HG03175 (cell line): ENCODE measurements at regions not wholly inside any gene's neighbourhood (a gene's known extent, or its start where the extent isn't known, plus 50 kb on each side); places are given as distances from the start of the nearest gene placed in this dataset.

ENCODE experiments used
- ATAC-seq: cut with Tn5 transposase; IDR thresholded peaks from one replicate; pipeline ENCODE4 v1.9.1; 2021; ENCODE audit warnings: mild to moderate bottlenecking, moderate library complexity; ENCODE audit not compliant: unreplicated experiment

DNA sequence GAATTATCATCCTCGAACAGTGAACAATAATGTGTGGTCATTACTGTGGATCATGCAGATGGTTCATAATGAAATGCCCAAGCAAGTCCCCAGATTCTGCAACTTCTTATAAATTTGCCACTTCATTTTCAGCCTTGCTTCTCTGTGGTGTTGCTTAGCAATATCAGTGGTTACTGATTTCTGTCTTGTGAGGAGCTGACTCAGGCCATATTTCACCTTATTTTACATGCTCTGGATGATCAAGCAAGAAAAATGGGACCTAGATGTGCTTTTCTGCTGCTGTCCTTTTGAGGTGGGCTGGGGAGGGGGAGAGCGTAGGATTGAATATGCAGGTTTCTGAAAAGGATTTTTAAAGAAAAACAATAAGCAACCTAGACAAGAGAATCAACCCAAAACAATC is 188.3 kb downstream of the SLC24A2 start:
- no peak for ATAC-seq

DNA sequence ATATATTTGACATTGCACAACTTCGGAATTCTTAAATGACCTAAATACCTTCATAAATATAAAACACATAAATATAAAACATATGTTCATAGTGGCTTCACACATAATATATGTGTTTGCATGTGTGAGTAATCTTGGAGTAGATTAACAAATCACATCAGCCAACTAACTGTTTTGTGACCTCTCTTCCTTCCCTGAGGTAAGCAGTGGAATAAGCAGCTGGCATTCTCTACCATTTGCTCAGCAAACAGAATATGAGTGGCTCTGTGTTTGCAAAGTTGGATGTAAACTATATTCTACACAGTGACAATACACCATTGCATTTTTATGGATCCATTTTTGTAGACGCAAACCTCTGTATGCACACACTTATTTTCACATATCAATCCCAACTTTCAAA is 189.9 kb downstream of the ACER2 start:
- ATAC-seq: no peak

DNA sequence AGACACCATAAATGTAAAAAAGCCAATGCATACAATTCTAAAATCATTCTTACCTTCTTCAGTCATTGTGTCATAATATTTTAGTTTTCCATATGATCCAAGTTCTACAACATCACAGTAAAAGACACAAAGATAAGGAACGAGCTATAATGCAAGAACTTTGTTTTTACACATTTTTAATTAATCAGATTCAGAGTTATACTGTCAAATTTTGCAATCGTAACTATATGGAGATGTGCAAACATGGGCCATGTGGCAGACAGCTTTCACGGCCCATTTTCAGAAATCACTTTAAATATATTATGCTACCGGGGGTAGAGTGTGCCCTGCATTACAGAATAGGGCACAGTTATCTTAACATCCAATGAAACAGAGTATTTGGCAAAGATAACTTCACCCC is 188.4 kb downstream of the ACER2 start:
- no peak for ATAC-seq

DNA sequence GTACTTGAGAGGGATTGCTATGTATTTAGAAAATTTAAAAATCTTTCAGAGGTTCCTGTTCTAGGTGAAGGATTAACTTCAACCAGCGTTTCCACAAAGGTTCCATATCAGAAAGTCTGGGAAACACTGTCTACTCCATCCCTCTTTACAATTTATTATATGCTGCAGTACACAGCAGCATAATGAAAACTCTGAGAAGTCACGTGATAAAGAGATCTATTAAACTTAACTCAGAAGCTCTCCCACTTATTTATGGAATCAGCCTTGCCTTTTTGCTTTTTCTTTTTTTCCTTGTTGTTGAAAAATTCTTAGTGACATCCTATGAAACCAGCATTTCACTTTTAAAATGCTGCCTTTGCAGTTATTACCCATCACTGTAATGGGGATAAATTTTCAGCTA is 186.2 kb downstream of the ACER2 start:
- ATAC-seq: no peak

DNA sequence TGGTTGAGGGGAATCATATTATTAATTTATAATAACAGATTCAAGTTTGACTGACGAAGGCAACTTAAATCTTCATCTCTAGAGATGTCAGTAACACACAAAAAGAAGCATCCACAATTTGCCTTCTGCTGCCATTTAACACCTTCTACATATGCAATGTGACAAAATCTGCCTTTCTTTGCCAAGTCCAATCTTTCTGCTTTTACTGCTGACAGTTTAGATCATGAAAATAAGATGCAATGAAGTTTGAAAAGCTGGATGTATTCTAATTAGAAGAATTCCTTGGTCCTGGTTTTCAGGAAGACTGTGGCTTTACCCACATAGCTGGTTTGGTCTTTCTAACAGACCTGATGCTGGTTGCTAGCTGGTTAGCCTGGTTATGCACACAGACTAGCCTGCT is 178.9 kb downstream of the ACER2 start:
- ATAC-seq: no peak

DNA sequence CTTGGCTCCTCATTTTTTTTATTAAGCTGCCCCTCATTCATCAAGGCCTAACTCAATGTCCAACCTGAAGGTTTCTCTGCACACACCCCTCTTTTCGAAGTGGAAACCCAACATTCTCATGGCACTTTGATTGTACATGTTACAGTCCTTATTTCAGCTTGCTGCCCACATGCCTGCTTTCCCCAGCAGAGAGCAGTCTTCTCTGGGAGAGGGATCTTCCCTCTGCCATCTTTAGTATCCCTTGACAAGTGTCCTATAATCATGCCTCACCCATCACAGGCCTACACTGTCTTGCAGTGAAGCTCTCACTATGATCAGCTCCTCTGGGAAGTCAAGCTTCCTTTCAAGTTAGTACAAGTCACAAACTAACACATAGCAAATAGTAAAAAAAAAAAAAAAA is 175.1 kb downstream of the ACER2 start:
- no peak for ATAC-seq

DNA sequence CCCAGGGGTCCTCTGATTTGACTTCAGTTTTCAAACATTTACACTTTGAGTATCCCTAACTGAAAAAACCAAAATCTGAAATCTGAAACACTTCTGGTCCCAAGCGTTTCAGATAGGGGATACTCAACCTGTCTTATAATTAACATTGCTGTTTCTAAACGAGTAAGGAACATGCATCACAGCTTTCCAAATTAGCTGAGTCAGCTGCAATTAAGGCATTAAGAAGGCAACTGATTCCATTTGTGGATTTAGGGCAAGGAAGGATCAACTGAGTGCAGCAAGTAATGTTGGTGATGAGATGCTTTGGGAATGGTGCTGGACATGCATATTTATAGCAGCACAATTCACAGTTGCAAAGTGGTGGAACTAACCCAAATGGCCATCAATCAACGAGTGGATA is 168.6 kb downstream of the ACER2 start:
- ATAC-seq: no peak

DNA sequence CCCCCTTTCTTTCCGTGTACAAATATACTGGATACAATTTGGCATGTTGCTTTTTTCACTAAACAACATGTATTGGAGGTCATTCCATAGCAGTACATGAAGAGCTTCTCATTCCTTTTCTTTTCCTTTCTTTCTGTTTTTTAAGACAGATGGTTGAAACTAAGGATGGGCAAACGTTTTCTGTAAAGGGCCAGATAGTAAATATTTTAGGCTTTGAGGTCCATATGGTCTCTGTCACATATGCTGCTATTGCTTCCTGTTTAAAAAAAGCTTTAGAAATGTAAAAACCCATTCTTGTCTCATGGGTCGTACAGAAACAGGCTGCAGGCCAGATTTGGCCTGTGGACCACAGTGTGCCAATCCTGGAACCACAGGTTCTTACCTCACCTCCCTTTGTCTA is 160.1 kb downstream of the ACER2 start:
- no peak for ATAC-seq

DNA sequence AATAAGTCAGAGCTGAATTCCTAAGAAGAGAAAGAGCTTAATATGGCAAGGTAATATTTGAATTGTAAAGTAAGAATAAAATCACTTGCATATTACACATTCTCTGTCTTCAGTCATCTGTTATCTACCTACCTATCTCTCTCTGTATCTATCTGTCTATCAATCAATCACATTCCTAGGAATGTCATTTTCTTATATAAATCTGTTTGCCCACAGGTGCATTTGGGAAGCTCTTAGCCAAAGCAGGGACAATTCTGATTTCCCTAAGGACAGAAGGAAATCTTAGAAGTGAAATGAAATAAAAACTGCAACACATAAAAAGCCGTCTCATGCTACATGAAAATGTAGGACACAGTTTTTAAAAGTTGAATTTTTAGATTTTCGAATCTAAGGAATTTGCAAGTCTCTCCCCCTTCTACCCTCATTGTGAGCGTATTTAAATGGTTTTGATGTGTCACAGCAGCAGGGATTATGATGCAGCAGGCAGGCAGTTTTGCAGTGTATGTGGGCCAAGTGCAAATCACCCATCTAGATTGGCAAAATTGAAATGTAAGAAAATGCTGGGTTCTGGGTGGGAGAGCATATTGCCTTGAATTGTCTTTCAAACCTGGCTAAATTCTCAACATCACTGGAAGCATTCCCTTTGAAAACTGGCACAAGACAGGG is 155.7 kb downstream of the ACER2 start:
- no peak for ATAC-seq

DNA sequence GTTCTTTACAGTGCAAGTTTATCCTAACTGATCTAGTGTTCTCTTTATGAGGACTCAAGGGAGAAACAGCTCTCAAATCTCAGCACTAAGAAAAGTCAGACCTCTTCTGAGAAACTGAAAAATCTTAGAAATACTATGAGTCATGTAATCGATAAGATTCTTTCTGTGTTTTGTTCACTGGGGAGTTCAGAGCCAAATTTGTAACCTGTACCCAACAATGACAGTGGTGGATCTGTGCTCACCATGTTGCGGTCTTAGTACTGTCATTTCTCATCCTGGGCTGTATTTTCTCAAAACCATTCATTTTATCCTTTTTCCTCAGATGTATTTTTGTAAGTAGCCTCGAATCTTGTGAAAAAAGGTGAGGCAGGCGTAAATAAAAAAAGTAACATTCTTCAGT is 146.4 kb downstream of the ACER2 start:
- no peak for ATAC-seq

DNA sequence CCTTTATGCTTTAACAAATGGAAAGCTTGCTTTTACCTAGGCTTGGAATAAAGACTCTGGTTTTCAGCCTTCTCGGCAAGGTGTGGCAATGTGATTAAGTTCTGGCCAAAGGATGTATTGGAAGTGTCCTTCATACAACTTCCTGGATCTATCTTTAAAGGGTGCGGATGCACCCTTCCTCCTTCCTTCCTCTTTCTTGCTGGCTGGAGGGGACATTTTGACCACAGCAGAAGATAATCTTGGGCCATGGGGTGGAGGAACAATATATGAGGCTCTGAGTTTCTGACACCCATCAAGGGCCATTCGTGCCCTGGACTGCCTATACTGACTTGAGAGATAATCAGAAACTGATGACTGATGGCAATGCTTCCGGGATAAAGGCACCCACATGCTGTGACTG is 145.7 kb downstream of the ACER2 start:
- ATAC-seq: no peak

DNA sequence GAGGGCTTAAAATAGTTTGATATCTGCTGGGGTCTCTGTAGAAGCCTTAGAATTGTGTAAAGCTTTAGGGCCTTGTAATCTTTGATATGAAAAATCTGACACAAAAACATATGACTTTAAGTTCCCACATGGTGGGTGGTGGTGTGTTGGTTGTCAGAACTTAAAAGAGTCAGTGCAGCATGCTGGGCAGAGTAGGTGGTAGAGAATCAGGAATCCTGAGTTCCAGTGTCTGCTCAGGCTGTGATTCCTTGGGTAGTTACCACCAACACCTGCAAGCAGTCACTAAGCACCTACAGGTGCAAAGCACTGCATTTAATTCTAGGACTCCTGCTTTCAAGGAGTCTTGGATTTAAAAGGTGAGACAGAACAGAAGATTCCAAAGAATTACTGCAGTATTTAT is 144.6 kb downstream of the ACER2 start:
- ATAC-seq: no peak

DNA sequence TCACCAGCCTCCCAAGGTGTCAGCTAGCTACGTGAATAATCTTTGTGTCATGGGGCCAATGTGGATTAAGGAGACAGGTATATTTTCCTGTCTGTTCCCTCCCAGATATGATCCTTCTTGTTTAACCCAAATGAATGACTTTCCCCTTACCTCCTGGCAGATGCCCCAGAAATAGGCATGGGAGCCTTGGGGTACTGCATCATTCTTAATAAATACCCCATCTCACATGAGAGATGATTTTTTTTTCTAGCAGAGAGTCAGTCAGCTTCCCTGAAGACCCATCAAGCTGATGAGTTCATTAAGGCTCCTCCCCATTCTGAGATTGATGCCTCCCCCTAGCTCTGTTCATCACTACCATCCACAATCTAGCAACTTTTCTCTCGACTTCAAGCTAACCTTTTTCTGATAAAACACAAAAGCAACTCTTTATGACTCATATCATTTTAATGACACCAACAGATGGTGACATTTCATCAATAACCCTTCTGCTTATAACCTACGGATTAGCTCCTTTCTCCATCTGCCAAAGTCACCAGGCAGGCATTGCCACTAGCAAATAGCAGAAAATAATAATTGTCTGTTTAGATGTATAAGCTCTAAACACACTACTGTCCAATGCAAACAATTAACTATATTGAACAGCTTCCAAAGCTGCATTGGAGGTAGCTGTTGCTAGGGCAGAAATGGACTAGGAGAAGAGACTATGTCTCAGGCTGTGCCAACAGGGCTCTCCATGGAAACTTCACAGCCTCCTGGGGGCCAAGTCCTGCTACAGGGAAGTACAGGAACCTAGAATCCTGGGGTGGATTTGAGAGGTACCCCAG is 143.7 kb downstream of the ACER2 start:
- no peak for ATAC-seq

DNA sequence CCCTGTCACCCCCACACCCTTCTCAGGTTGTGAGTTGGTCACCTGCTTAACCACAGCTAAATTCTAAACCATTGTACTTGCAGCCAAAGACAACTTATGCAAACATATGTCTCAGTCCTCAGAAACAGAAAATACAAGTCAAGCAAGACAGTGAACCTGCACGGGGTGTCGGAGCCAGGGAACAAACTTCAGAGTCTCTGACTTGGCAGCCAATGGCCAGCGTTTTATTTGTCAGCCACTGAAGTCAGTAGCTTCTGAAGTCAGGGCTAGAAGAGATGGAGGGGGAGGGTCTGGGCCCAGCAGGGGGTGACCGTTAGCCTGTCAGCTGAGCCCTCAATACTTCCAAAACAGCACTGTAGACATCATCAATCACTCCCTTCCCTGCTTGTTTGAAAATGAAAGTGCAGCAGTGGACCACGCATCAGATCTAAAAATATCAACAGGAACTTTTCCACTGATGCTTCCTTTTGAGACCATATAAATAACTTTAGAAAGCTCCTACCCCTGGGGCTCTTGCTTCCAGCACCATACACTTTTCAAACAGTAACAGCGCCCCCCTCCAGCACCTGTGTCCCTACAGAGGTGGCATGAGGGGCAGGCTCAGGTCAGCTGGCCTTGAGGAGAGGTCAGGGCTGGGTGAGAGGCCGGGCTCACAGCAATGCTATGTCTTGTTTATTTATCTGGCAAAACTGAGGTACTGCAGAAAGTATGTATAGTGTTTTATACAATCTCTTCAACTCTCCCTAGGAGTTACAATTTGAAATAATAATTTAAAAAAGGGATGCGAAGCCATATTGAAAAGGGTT is 142.5 kb downstream of the ACER2 start:
- ATAC-seq: peak; percentile 49

DNA sequence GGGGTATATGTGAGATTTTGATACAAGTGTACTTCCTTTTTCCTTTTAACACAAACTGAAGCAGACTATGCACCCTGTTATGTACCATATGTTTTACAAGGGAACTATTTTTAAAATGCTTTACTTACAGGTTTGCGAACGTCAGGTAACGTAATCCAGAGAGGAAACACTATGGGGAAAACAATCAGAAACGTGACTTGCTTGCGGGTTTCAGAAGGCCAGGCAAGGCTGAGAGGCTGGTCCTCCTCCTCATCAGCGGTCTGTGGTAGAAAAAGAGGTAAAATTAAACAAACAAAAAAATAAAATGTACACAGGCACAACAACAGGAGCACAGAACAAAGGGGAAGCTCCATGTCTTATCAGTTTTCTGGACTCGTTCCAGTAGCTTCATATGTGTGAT is 141.2 kb downstream of the ACER2 start:
- ATAC-seq: no peak

DNA sequence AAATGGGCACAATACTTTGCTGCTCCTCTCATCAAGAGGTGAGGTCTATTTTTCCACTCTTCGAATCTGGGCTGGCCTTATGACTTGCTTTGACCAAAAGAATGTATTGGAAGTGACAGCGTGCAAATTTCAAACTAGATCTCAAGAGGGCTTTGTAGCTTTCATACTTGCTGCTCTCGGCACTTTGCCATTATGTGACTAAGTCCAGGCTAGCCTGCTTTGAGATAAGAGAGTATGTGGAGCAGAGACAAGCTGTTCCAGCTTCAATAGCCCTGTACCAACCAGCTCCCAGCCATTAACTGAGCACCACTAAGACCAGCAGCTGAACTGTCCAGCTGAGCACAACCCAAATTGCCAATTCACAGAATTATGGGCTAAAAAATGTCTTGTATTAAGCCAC is 124.6 kb downstream of the ACER2 start:
- no peak for ATAC-seq

DNA sequence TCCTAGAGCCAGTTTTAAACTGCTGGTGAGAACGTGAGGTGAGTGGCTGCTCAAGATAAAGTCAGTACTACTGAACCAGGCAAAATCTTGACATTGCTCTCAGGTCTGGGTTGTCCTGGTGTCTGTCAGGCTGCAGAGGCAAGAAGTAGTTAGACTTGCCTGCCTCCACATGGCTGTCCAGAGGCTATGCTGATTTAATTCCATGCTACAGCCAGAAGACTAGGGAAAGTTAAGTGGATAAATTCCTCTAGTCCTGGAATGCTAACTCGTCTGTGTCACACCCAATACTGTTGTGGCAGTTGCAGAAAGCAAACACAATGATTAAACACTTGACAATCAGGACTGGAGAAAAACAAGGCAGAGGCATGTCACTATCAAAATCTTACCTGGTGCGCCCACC is 118.9 kb downstream of the ACER2 start:
- no peak for ATAC-seq

DNA sequence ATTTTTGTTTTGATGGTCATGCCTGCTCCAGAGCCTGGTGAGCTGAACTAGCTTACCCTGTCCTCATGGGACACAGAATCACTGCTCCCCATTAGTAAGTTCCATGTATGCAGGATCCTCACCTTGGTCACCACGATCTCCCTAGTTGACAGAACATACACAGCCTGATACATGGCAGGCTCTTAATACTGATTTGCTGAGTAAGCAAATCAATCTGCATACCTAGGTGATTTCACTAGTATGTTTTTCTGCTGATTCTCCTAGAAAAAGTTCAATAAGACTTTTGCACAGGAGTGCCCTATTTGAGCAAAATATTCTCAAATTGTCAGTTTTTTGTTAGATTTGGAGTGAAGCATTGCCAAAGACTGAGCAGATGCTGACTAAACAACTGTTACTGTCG is 113.7 kb downstream of the ACER2 start:
- no peak for ATAC-seq

DNA sequence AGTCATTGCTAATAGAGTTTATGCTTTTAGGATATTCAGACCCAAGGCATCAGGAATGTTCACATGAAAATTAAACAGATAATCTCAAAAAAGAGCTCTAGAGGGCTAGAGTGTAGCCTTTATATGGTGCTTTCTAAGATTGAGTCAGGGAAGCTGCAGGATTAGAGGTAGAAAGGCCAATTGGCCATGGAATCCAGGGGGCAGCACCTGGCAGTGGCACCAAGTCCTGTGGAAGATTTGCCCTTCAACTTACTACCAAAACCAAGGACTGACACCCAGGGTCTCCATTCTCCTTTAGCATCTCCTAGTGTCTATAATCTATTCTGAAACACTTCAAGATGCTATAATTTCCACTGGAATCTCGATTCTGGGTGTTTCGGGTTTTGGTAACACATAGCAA is 112.4 kb downstream of the ACER2 start:
- no peak for ATAC-seq

DNA sequence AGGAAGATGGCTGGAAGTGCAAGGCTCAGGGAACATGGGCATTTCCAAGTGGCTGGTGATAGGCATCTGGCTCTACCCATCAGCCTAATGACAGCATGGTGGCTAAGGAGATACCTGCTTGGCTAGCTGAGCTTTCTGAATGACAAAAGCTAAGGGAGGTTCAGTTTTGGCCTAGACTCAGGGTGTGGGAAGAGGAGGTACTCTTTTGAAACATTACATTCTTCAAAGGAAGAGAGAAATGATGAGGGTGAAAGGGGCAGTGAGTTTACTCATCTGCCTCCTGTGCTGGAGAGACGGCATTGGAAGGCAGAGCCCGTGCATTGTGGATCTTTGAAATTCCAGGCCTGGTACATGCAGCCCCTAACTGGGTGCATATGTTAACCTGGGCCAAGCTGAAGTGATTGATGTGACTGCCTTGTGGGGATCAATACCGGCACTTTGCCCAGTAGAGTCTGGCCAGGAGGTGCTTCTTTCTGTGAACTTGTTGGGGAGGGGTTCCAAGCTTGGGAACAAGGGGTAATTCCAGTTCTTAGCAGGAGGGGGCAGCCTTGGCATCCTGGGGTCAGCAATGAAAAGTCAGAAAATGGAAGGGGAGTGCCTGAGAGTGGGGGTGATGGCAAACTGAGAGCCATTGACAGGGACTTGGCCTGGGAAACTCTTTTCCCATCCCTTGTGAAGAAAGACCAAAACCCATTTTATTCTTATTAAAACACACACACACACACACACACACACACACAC is 108.6 kb downstream of the ACER2 start:
- ATAC-seq: no peak

DNA sequence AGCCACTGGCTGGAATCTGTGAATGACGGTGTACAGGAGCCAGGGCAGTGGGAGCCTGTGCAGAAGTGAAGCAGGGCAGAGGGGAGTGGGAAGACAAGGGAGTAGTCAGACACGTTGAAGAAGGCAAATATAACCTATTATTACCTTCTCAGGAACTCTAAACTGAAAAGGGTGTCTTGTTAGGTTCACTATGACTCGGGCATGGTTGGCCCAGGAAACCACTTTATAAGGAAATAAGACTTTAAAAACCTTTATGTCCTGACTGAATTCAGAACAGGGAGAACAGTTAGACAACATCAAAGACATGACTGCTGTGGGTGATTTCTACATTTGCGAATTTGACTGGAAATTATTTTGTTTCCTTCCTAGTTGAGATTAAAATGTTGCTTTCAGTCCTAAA is 107.5 kb downstream of the ACER2 start:
- no peak for ATAC-seq
